HG03469 (cell line): ENCODE measurements at regions not wholly inside any gene's neighbourhood (a gene's known extent, or its start where the extent isn't known, plus 50 kb on each side); places are given as distances from the start of the nearest gene placed in this dataset.
"Not testable (repeated sequence)": the region's sequence is repeated elsewhere in the genome, so short reads cannot be mapped to it uniquely, and the experiment has no call there.

ENCODE experiments used
- ATAC-seq: cut with Tn5 transposase; IDR thresholded peaks from one replicate; pipeline ENCODE4 v1.9.1; 2021; ENCODE audit warnings: mild to moderate bottlenecking, moderate library complexity, moderate number of reproducible peaks; ENCODE audit not compliant: unreplicated experiment

- no peak for ATAC-seq
These were observed 314.7 kb downstream of the OLFM4 start for GRCh38 chr13:53343361-53343744.

GRCh38 chr13:53351021-53351420 is 322.4 kb downstream of the OLFM4 start:
- no peak for ATAC-seq

DNA sequence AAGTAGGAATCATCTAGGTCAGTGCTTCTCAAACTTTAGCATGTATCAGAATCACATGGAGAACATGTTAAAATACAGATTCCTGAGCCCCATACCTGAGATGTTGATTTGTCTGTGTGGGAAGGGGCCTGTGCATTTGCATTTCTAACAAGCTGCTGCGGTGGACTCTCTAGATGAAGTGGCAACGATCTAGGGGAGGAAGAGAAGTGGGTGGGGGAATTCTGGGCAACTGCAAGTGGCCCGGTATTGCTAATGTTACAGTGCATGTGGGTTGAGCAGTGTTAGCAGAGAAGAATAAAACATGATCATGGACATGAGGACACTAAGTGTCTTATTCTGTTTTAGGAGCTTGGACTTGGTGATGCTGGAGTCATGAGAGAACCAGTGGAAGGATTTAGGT is 329.0 kb downstream of the OLFM4 start:
- no peak for ATAC-seq

- ATAC-seq = no peak
These were observed 340.3 kb downstream of the OLFM4 start for GRCh38 chr13:53368948-53369347.

- no peak for ATAC-seq
These were observed 350.9 kb downstream of the OLFM4 start for GRCh38 chr13:53379485-53379884.

- no peak for ATAC-seq
These were observed 353.4 kb downstream of the OLFM4 start for GRCh38 chr13:53382008-53382407.

DNA sequence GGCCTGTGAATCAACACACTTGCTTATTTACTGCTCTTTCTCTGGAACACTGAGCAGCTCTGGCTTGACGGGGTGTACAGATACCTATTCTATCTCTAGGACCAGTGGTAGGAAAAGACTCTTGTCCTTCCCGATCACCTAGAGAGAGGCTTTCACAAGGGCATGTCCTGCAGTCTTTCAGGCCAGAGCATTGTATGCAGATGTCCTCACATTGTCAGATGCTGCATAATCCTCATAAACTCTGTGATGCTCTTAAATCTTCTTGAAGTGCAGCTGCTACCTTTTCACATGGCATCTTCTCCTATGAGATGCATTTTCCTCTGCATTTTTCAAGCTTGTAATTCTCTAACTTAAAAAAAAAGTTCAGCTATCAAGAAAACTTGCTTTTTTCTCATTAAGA is 369.4 kb downstream of the OLFM4 start:
- ATAC-seq = no peak

DNA sequence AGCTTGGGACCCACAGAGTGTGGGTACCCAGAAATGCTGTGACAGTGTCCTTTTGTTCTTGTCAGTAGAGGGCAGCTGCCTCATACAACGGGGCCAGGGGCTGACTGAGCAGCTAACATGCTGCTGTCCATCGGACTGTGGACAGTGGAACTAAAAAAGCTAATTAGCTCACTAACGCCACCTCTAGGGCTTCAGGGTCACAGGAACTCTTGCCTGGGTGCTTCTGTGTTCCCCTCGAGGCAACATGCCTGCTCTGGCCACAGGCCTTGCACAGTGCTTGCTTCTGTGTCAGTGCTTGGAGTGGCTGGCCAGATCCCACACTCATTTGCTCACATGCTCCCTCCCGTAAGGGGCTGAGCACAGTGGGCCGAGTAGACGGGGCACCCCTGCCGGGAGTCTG is 377.0 kb downstream of the OLFM4 start:
- ATAC-seq = no peak

- ATAC-seq = no peak
These were observed 379.7 kb downstream of the OLFM4 start for GRCh38 chr13:53408306-53408705.

GRCh38 chr13:53408847-53409568 is 380.4 kb downstream of the OLFM4 start:
- ATAC-seq = no peak

DNA sequence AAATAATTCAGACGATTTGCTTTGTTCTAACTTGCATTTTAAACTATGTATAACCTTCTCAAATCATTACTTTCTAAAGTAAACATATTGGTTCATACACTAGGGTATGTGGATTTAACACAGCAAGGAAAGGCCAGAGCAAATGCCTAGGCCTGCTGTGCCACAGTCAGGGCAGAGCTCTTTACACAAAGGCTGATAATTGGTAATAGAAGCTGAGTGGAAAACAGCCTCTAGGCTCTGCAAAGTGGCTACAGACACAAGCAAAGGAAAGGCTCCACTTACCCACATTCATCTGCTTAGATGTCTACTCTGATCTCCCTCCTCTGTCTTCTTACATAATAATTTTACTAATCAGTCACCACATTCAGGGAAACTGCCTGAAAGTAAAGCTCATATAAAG is 382.9 kb downstream of the OLFM4 start:
- no peak for ATAC-seq

- no peak for ATAC-seq
These were observed 386.5 kb downstream of the OLFM4 start for GRCh38 chr13:53415135-53415534.

DNA sequence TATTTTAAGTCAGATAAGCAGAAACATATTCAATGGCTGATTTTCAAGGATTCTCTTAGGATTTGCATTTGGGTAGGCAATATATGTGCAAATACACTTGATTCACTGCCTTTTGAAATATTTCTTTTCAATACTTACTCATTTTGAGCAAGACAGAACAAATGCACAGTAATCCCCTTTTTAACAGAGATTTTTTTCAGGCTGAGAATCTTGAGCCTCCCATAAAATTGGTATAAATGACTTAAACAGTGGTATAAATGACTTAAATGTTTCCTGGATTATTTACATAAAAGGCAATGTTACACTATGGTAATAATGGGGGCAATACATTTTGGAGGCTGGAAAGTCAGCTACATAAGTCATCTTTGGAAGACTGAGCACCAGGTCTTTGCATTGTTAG is 389.0 kb downstream of the OLFM4 start:
- no peak for ATAC-seq

DNA sequence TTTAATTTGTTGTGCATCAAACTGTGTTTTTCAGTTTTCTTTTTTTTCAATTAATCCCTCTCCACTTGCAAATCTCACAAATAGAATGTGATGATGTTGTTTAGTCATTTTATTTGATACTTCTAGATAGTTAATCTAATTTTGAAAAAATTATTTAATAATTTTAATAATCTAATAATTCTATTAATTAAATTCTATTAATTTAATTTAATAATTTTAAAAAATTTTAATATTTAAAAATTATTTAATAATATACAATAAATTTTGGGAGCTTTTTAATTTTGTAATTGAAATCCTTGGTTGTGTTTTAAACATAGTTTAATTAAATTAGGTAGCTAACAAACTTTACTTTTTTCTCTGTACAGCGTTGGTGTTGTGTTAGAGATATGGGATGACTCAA is 393.8 kb downstream of the OLFM4 start:
- ATAC-seq = no peak

- no peak for ATAC-seq
These were observed 407.8 kb downstream of the OLFM4 start for GRCh38 chr13:53436396-53436795.

DNA sequence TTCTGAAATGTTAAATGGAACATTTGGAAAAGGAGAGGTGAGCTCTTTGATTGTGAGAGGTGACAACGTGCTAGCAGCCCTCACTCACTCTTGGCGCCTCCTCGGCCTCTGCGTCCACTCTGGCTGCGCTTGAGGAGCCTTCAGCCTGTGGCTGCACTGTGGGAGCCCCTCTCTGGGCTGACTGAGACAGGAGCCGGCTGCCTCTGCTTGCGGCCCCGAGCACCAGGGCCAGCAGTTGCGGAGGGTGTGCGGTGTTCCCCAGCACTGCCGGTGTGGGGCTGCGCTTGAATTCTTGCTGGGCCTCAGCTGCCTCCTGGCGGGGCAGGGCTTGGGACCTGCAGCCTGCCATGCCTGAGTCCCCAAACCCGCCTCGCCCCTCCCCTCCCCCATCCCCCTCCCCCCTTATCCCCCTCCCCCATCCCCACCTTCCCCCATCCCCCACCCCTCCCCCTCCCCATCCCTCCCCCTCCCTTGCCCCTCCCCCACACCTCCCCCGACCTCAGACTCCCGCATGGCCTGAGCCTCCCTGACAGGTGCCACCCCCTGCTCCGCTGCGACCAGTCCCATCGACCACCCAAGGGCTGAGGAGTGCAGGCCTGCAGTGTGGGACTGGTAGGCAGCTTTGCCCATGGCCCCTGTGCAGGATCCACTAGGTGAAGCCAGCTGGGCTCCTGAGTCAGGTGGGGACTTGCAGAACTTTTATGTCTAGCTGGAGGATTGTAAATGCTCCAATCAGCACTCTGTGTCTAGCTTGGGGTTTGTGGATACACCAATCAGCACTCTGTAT is 411.0 kb downstream of the OLFM4 start:
- no peak for ATAC-seq

- no peak for ATAC-seq
These were observed 414.4 kb downstream of the OLFM4 start for GRCh38 chr13:53442979-53443378.

DNA sequence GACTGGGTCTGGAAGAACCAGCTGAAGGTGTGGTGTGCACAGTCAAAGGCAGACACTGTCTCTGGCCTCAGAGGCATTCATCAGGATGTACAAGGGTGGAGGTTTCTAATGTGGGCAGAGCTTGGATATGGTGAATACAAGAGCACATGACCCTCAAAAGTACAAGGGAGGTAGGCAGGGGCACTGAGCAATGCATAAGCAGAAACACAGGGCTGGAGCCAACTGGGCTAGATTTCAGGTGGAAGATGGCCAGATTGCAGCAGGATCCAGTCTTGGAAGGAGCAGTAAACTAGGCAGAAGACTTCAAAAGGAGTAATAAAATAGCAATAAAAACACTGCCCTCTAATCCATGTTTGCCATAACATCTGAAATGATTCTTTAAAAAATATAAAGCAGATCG is 417.1 kb downstream of the OLFM4 start:
- no peak for ATAC-seq

- ATAC-seq = no peak
These were observed 418.8 kb downstream of the OLFM4 start for GRCh38 chr13:53447456-53447855.

GRCh38 chr13:53447863-53448262 is 419.2 kb downstream of the OLFM4 start:
- no peak for ATAC-seq

DNA sequence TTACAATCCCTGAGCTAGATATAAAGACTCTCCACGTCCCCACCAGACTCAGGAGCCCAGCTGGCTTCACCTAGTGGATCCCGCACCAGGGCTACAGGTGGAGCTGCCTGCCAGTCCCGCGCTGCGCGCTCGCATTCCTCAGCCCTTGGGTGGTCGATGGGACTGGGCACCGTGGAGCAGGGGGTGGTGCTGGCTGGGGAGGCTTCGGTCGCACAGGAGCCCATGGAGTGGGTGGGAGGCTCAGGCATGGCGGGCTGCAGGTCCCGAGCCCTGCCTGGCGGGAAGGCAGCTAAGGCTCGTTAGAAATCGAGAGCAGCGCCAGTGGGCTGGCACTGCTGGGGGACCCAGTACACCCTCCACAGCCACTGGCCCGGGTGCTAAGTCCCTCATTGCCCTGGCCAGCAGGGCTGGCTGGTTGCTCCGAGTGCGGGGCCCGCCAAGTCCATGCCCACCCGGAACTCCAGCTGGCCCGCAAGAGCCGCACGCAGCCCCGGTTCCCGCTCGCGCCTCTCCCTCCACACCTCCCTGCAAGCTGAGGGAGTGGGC is 423.7 kb downstream of the OLFM4 start:
- not testable (repeated sequence) for ATAC-seq

GRCh38 chr13:53460796-53461195 is 432.2 kb downstream of the OLFM4 start:
- no peak for ATAC-seq
